HL-60 (cell line): ENCODE measurements at regions not wholly inside any gene's neighbourhood (a gene's known extent, or its start where the extent isn't known, plus 50 kb on each side); places are given as distances from the start of the nearest gene placed in this dataset.

Experiments used
- DNase-seq, 2 experiments: peaks; one replicate each; pipeline ENCODE4 v3.0.0-alpha.2; 2010 to 2020; ENCODE audit warnings: low read depth in 1 of 2, low spot score in 1 of 2
- H3K27ac ChIP-seq: fragments of 250-450 bp; sonication (Bioruptor Pico); replicated peaks from 2 replicates; pipeline ENCODE4 v1.5.1; 2020; ENCODE audit warnings: mild to moderate bottlenecking, moderate library complexity
- H3K27me3 ChIP-seq: fragments of 250-450 bp; sonication (Bioruptor Pico); 2 replicates; pipeline ENCODE4 v1.5.1; 2021; ENCODE audit warnings: mild to moderate bottlenecking, moderate library complexity; ENCODE audit not compliant: insufficient read depth, poor library complexity, severe bottlenecking
- H3K4me3 ChIP-seq: replicated peaks from 2 replicates; pipeline ENCODE4 v1.5.1; 2011; ENCODE audit warnings: mild to moderate bottlenecking, control low read depth, low read length; ENCODE audit not compliant: insufficient read depth
- GABPA ChIP-seq: IDR thresholded peaks from 2 replicates; pipeline ENCODE4 v1.6.1; 2012; ENCODE audit warnings: low read depth
- POLR2AphosphoS5 ChIP-seq: IDR thresholded peaks from 2 replicates; pipeline ENCODE4 v1.6.1; 2012; ENCODE audit warnings: low read depth
- SPI1 ChIP-seq: IDR thresholded peaks from 2 replicates; pipeline ENCODE4 v1.6.1; 2012; ENCODE audit warnings: low read depth, mild to moderate bottlenecking, borderline replicate concordance
- TF ChIP-seq, protein P1 (sequence below): IDR thresholded peaks from one replicate; pipeline ENCODE4 v1.5.1; 2011; ENCODE audit warnings: low read length, control low read depth, inconsistent platforms; ENCODE audit not compliant: insufficient read depth
- TF ChIP-seq, protein P2 (sequence below): IDR thresholded peaks from 2 replicates; pipeline ENCODE4 v1.6.1; 2012; ENCODE audit warnings: low read depth; ENCODE audit not compliant: insufficient replicate concordance

DNA sequence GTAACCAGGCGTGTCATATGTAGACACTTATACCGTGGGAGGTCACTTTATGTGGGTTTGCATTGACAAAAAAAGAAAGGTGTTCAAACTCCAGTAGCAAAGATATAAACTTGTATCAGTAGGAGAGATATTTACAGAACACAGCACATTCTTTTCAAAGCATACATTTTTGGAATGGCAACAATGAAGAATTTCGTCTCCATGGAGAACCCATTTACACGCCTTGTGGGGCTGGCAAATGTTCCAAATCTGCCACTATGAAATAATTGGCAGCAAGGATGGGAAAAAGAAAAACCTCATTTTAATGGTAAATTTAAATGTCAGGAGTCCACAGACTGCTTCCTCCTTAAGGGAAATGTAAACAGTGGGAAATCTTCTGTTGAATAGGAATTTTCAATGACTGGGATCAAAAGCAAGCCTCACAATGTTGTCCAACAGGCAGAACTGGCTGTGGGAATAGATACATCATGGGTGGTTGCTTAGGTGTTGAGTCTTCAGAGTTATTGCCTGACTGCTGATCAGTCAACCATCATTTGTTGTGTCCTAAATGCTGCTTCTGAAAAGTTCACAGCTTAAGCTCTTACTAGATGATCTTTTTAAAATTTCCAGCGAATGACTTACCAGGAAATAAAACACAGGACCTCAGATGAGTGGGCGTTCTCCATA lies 256.6 kb upstream of the SEMA3C start:
- Histone ChIP-seq H3K27me3 (no peaks in the 10 kb centered on the region), H3K4me3 (no peak overlapping the region), H3K27ac (no peak overlapping the region)
- TF ChIP-seq POLR2AphosphoS5 (no peak), SPI1 (no peak), GABPA (no peak)
- TF ChIP-seq, protein P1, sequence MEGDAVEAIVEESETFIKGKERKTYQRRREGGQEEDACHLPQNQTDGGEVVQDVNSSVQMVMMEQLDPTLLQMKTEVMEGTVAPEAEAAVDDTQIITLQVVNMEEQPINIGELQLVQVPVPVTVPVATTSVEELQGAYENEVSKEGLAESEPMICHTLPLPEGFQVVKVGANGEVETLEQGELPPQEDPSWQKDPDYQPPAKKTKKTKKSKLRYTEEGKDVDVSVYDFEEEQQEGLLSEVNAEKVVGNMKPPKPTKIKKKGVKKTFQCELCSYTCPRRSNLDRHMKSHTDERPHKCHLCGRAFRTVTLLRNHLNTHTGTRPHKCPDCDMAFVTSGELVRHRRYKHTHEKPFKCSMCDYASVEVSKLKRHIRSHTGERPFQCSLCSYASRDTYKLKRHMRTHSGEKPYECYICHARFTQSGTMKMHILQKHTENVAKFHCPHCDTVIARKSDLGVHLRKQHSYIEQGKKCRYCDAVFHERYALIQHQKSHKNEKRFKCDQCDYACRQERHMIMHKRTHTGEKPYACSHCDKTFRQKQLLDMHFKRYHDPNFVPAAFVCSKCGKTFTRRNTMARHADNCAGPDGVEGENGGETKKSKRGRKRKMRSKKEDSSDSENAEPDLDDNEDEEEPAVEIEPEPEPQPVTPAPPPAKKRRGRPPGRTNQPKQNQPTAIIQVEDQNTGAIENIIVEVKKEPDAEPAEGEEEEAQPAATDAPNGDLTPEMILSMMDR: no peak
- DNase-seq: no peak

DNA sequence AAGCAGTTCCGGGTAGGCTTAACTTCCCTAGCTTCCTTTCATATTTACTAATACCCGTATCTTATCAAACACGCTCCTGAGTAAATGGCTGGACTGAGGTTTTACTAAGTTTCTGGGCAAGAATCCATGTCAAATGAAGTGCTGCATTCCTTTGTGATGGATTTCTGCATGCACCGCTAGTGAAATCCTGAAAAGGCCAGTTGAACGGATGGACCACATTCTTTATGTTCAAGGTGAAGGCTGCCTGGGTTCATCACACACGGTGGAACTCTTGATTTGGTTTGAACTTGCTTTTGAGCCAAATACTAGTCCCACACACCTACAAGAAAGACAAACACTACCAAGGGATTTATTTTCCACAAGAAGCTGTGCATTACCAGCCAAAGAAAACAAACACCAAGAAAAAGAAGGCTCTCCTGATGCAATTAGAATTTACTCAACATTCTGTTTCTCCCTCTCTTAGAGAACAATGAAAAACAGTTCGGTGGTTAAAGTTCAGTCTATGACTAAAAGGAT lies 255.0 kb upstream of the SEMA3C start:
- TF ChIP-seq GABPA: no peak
- TF ChIP-seq, protein P2, sequence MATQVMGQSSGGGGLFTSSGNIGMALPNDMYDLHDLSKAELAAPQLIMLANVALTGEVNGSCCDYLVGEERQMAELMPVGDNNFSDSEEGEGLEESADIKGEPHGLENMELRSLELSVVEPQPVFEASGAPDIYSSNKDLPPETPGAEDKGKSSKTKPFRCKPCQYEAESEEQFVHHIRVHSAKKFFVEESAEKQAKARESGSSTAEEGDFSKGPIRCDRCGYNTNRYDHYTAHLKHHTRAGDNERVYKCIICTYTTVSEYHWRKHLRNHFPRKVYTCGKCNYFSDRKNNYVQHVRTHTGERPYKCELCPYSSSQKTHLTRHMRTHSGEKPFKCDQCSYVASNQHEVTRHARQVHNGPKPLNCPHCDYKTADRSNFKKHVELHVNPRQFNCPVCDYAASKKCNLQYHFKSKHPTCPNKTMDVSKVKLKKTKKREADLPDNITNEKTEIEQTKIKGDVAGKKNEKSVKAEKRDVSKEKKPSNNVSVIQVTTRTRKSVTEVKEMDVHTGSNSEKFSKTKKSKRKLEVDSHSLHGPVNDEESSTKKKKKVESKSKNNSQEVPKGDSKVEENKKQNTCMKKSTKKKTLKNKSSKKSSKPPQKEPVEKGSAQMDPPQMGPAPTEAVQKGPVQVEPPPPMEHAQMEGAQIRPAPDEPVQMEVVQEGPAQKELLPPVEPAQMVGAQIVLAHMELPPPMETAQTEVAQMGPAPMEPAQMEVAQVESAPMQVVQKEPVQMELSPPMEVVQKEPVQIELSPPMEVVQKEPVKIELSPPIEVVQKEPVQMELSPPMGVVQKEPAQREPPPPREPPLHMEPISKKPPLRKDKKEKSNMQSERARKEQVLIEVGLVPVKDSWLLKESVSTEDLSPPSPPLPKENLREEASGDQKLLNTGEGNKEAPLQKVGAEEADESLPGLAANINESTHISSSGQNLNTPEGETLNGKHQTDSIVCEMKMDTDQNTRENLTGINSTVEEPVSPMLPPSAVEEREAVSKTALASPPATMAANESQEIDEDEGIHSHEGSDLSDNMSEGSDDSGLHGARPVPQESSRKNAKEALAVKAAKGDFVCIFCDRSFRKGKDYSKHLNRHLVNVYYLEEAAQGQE: no peak
- TF ChIP-seq, protein P1: no peak
- TF ChIP-seq SPI1: no peak
- TF ChIP-seq POLR2AphosphoS5: no peak
- no peak overlapping the region for H3K4me3 ChIP-seq
- no peak for DNase-seq

DNA sequence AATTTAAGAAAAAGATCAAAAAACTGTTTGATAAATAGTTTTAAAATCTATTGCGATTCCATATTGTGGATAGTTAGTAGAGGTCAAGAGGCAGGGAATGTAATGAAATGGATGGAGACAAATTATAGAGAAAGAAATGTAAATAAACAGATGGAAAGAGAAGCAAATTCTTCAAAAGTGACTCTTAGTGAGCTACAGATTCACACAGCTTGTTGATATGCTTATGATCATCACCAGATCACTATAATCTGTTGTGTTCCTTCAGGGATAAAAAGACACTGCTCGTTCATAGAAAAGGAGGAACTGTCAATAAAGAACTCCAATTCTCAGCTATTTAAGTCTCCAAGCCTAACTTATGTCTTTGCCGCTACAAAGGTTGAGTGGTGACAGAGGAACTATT lies 251.4 kb upstream of the SEMA3C start:
- Histone ChIP-seq H3K27ac (no peak overlapping the region), H3K4me3 (no peak overlapping the region), H3K27me3 (no peaks in the 10 kb centered on the region)
- no peak for DNase-seq
- TF ChIP-seq, protein P2: no peak
- TF ChIP-seq SPI1 (no peak), POLR2AphosphoS5 (no peak), GABPA (no peak)
- TF ChIP-seq, protein P1: no peak

More for the DNA sequence above, 255.0 kb upstream of the SEMA3C start:
- no peak overlapping the region for H3K27ac ChIP-seq
- H3K27me3 ChIP-seq: no peaks in the 10 kb centered on the region

DNA sequence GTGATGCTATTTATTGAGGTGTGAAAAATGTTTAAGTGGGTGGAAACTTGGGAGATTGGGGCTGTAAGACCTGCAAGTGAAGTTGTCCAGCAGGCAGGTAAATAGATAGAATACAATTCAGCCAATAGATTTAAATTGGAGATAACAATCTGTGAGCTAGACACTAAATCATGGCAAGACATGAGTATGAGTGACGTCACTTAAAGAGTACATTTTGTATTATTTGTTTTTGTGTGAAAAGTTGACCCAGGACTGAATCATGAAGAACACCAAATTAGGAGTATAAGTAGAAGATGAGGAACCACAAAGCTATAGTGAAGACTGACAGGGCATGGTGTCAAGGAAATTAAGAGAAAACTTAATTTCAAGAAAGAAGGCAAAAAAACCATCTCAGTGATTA lies 249.1 kb upstream of the SEMA3C start:
- TF ChIP-seq, protein P1: no peak
- TF ChIP-seq SPI1 (no peak), GABPA (no peak), POLR2AphosphoS5 (no peak)
- TF ChIP-seq, protein P2: no peak
- Histone ChIP-seq H3K27me3 (no peaks in the 10 kb centered on the region), H3K4me3 (no peak overlapping the region), H3K27ac (no peak overlapping the region)
- DNase-seq: no peak
